ENCODE measurements at regions not wholly inside any gene's neighbourhood (a gene's known extent, or its start where the extent isn't known, plus 50 kb on each side); places are given as distances from the start of the nearest gene placed in this dataset.

- Histone ChIP-seq H3K79me2 (ENCODE audit: control insufficient read depth, insufficient read depth, low read length) (no peaks in the 10 kb centered on the region), H3K36me3 (ENCODE audit: control insufficient read depth in 2 of 2, extremely low read depth in 1 of 2, insufficient read depth in 2 of 2, low read length in 2 of 2) (no peaks in the 10 kb centered on the region), H3K9ac (replicated peaks; ENCODE audit: extremely low read depth, insufficient read depth, low read length) (no peak overlapping the region), H3K27me3 (ENCODE audit: control insufficient read depth in 2 of 2, insufficient read depth in 2 of 2, low read length in 2 of 2) (peaks cover 2 to 4% of the 10 kb centered on the region in 2 experiments), H4K20me1 (replicated peaks; ENCODE audit: control insufficient read depth, extremely low read depth, insufficient read depth, low read length) (no peaks in the 10 kb centered on the region), H3K9me1 (replicated peaks; ENCODE audit: control insufficient read depth, extremely low read depth, insufficient read depth, low read length) (no peaks in the 10 kb centered on the region), H3K4me3 (replicated peaks in 1 of 3; ENCODE audit: insufficient read depth in 1 of 3, low read depth in 1 of 3, low read length in 3 of 3) (no peak overlapping the region), H2AFZ (ENCODE audit: low read depth, low read length) (no peak overlapping the region), H3K4me2 (ENCODE audit: insufficient read depth, low read length) (no peak overlapping the region), H3K4me1 (ENCODE audit: control insufficient read depth, extremely low read depth, insufficient read depth, low read length) (no peaks in the 10 kb centered on the region), H3K9me3 (replicated peaks; ENCODE audit: control insufficient read depth, insufficient read depth, low read length) (no peaks in the 10 kb centered on the region), H3K27ac (ENCODE audit: insufficient read depth, low read depth, low read length) (no peak overlapping the region)
- CTCF ChIA-PET, result interaction anchor here (2.2 kb wide), 1 partner anchor 9 kb away, joined by 14 read pairs; no protein-coding TSS in a partner anchor
- intact Hi-C loops (cut with micrococcal nuclease), result no loop called here
- POLR2A ChIA-PET, result no interaction called here
- FAIRE-seq, result no peak
- TF ChIP-seq POLR2AphosphoS5 (IDR thresholded peaks at IDR 0.05; ENCODE audit: insufficient read depth, low read depth, low read length) (no peak), EZH2 (IDR thresholded peaks at IDR 0.05; ENCODE audit: borderline replicate concordance, low read depth, low read length, severe bottlenecking) (no peak), MAX (IDR thresholded peaks at IDR 0.05; ENCODE audit: insufficient read depth, insufficient read length) (no peak), GATA2 (IDR thresholded peaks at IDR 0.05; ENCODE audit: insufficient read depth, insufficient read length, low read depth, low read length) (no peak), CTCF (IDR thresholded peaks at IDR 0.05; ENCODE audit: extremely low read depth in 1 of 2, insufficient read depth in 1 of 2, low read depth in 1 of 2, low read length in 2 of 2) (no peak), JUN (IDR thresholded peaks at IDR 0.05; ENCODE audit: borderline replicate concordance, insufficient read depth, insufficient read length, low read depth) (no peak), MYC (IDR thresholded peaks at IDR 0.05; ENCODE audit: low read depth, low read length) (no peak), POLR2A (IDR thresholded peaks at IDR 0.05; ENCODE audit: low read depth, low read length) (no peak), FOS (IDR thresholded peaks at IDR 0.05; ENCODE audit: borderline replicate concordance, insufficient read depth, low read length) (no peak)
- no peak for DNase-seq (ENCODE audit: low read depth, low spot score)
- no TSS peak for BruUV-seq (replicated peaks)
- dilution Hi-C loops (cut with MboI; ENCODE audit: extremely low pct_ligation_motif_present, low sequenced_read_pairs), result no loop called here
Measured at GRCh38 chr3:24689353-24689752, 194.7 kb upstream of the THRB start.

Measured in endothelial cell of umbilical vein (primary cell).